OCI-LY7 (cell line): ENCODE measurements at regions not wholly inside any gene's neighbourhood (a gene's known extent, or its start where the extent isn't known, plus 50 kb on each side); places are given as distances from the start of the nearest gene placed in this dataset.

ENCODE experiments used
- CTCF ChIP-seq: fragments of 200-600 bp; sonication (generic); conservative IDR thresholded peaks from 2 replicates; pipeline ENCODE4 v1.5.1; 2014; ENCODE audit warnings: mild to moderate bottlenecking, antibody characterized with exemption, low read length, moderate library complexity, mixed read lengths
- EZH2phosphoT487 ChIP-seq: fragments of 200-600 bp; sonication (generic); IDR thresholded peaks from 2 replicates; pipeline ENCODE4 v1.6.1; 2018; ENCODE audit warnings: low read depth, borderline replicate concordance, mild to moderate bottlenecking, mixed run types, antibody characterized with exemption, low read length, moderate library complexity, mixed read lengths

DNA sequence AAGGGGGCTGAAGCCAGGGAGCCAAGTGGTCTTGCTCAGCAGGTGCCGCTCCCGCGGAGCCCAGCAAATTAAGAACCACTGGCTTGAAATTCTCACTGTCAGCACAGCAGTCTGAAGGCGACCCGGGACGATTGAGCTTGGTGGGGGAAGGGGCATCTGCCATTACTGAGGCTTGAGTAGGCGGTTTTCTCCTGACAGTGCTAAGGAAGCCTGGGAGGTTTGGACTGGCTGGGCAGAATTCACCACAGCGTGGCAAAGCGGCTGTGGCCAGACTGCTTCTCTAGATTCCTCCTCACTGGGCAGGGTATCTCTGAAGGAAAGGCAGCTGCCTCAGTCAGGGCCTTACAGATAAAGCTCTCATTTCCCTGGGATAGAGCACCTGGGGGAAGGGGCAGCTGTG, 57.0 kb upstream of the GPR149 start:
- TF ChIP-seq CTCF (no peak), EZH2phosphoT487 (no peak)
